IPS-NIHi7 (cell line): ENCODE measurements at regions not wholly inside any gene's neighbourhood (a gene's known extent, or its start where the extent isn't known, plus 50 kb on each side); places are given as distances from the start of the nearest gene placed in this dataset.

Source experiments
- DNase-seq: peaks from one replicate; pipeline ENCODE4 v3.0.0; 2012; ENCODE audit warnings: mixed read lengths; ENCODE audit errors: extremely low spot score

DNA sequence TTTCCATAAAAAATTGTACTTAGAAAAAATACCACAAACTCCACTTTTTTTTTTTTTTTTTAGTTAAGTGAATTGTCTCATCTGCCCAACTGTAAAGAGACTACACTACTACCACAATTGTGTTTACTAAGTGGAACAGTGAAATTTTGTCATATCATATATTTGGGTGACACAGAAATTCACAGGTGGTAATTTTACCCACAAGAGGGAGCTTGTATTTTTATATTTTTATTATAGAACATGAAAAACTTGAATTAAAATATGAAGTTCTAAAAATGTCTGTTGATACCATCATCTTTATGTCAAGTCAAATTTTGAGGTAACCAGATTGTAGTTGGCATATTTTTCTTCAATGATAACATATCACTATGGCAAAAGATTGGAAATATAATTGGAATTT is 329.4 kb upstream of the SOX5 start:
- DNase-seq: no peak

DNA sequence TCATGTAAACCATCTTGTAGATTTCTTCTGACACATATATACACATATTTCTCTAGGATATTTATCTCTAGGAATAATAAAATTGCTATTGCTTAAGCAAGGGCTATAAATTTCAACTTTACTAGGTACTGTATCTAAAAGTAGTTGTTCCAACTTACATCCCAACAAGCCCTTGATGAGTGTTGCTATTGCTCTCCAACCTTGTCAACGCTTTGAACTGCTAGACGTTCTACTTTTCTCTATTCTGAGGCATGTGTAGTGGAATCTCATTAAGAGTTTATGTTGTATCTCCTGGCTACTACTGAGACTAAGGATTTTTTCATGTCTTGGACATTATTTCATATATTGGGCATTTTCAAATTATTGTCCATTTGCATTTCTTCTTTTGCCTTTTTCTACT is 321.5 kb upstream of the SOX5 start:
- DNase-seq: no peak

GRCh38 chr12:24270464-24270863 is 321.0 kb upstream of the SOX5 start:
- no peak for DNase-seq

GRCh38 chr12:24268663-24269186 is 319.3 kb upstream of the SOX5 start:
- DNase-seq: no peak

DNA sequence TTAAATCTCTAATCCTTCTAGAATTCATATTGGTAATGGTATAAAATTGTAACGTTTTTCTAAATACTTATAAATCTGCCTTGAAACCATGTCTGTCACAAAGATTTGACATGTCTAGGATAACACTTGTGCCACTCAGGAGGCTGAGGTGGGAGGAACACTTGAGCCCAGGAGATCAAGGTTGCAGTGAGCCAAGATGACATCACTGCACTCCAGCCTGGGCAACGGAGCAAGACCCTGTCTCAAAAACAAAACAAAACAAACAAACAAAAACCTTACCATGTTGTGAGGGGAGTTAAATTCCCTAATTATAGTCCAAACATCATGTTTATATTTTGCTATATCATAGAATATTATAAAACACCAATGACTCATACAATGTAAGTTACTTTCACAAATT is 317.5 kb upstream of the SOX5 start:
- DNase-seq: no peak

GRCh38 chr12:24256684-24257083 is 307.2 kb upstream of the SOX5 start:
- peak; percentile 20 for DNase-seq

DNA sequence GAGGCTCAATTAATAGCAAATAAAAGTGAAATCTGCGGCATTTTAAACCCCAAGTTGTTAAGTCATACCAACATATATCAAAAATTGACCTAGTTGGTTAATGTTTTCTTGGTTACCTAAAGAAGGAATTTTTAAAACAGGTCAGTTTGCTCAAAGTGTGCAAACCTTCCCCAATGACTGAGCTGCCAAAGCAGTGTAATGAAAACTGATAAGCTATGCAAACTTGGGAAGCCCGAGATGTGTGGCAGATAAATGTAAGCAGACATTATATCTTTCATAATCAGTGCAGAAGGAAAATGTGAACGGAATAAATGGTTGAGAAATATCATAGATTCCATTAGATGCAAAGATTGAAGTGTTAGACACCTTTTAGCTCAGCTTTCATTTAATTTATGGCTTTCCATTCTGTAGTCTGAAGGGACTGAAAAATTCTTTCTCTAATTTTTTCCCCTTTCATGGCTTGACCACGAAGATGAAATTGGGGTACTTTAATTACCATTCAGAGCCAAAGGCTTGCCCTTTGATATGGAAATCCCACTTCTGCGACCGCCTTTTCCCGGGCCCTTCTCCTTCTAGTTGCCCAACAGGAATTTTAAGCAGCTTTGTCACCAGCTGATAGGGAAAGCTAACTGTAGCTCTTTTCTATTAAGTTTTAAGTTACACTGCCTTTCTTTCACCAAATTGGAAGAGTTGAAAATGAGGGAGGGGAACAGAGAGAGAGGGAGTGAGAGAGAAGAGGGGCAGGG is 306.6 kb upstream of the SOX5 start:
- no peak for DNase-seq

- DNase-seq: no peak
Measured at GRCh38 chr12:24252602-24253001, 303.1 kb upstream of the SOX5 start.

DNA sequence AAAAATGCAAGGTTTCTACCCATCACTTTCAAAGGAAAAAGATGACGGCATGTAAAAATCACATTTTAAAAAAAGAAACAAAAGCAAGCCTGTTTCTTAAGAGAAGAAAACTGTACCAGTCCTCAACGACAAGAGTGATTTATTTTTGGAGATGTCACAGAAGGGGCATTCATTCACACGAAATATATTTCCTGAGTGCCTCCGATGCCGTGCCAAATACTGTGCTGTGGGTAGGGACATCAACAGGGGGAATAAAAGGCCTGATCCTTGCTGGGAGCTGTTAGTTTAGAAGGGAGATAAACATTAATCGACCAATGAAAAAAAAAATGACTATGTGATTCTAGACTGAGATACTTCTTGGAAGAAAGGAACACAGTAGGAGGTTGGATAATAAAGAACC is 297.5 kb upstream of the SOX5 start:
- no peak for DNase-seq

DNA sequence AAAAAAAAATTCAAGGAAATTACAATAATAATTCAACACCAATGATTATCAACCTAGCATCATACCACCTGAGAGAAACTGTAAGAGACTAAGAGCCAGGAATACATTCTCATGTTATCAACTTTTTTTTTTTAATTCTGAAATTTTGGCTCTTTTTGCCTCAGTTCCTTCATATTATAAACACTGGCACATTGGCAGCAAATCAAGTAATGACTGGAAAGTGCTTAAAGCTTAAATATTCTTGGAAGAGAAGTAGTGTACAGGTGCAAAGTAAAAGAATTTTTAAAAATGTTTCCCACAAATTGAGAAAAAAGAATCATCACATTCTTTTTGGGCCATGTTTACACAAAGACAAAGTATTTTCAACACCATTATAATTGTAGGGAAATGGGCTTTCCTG is 296.9 kb upstream of the SOX5 start:
- no peak for DNase-seq

GRCh38 chr12:24244801-24245200 is 295.3 kb upstream of the SOX5 start:
- DNase-seq: no peak

DNA sequence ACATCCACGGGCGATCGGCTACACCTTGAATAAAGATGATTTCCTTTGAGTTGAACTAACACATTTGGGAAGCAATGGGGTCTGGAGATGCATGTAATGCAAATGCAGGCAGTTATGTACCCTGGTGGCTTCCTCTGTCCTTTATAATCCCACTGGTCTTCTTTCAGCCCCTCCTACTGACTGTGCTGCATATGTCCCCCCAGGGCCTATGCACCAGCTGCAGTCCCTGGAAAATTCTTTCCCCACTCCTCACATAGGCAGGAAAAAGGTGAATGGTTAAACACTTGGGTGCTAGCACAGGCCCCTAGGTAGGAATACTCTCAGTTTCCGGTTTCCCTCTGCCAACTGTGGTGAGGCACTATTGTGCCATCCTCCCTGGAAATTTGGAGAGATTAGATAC is 294.8 kb upstream of the SOX5 start:
- no peak for DNase-seq

GRCh38 chr12:24240707-24241106 is 291.2 kb upstream of the SOX5 start:
- DNase-seq: no peak

GRCh38 chr12:24233519-24234246 is 284.2 kb upstream of the SOX5 start:
- DNase-seq: no peak

DNA sequence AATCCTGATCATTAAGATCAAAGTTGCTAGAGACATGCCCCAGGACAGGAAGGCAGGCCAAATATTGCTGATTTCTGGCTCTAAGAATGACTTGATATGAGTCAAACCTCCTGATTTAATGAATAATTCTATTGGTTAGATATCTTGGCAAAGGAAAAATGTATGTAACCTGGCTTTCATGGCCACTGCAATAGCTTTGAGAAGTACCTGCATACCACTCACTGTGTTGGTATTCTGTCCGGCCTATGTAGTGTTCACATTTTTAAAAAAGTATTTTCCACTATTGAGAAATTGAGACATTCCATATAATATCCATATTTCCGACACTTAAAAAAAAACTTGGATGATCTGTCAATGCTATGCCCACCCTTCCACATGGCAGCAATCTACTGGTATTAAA is 283.1 kb upstream of the SOX5 start:
- DNase-seq: no peak

- DNase-seq: no peak
Measured at GRCh38 chr12:24231298-24231697, 281.8 kb upstream of the SOX5 start.

- peak; percentile 41 for DNase-seq
Measured at GRCh38 chr12:24230061-24230701, 280.7 kb upstream of the SOX5 start.

DNA sequence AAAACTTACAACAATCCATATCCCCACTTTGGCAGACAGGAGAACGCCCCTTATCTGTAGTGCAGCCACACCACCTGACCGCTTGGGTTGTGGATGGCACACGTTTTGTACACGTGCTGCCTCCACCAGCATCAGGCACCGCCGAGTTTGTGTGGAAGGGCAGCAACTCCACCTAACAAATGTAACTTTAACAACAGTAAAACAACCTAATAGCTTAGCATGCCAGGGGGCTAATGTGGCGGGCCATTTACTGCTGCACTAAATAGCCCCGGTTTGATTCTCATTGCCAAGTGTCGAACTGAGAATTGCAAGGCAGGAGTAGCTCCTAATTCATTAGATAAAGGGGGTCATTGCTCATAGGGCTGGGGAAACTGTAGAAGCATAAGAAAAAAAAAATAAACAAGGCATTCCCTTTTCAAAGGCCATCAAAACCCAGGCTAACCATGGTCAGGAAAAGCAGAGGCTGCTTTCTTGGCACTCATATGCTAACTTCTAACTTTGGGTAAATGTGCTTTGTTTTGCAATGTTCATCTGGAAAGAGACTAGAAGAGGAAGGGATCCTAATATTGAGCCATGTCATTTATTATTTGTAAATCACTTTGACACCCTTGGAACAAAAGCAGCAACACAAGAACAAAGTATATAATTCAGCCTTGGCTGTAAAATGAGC is 279.7 kb upstream of the SOX5 start:
- DNase-seq: no peak

DNA sequence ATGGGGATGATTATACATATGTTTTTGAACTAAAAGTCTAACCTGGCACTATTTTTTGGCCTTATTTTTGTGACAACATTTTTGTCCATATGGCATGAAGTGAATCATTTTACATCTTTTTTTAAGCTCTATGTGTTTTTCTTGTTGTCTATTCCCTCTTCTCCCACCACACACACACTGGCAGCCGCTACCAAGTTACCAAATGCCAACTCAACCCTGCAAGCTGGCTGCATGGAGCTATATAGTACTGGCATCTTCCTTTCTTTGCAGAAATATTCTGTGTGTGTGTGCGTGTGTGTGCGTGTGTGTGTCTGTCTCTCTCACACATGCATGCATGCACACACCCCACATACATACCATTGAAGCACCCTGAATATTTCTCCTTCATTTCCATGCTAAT is 278.9 kb upstream of the SOX5 start:
- no peak for DNase-seq

DNA sequence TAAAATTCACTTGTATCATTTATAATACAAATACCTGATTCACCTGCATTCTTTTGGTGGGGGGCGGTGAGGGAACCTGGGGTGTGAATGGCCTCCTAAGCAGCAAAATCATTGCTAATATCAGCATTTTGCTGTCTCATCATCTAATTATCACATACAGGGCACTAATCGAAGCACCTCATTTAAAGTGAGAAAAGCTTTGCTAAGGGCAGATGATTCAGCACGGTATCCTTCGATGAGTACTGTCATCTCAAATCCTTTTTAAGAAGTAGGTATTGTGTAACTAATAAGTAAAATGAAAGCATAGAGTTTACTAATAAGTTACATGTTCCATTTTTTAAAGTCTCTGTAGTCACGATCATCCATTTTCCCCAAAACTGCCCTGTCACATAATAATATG is 278.1 kb upstream of the SOX5 start:
- DNase-seq: no peak

DNA sequence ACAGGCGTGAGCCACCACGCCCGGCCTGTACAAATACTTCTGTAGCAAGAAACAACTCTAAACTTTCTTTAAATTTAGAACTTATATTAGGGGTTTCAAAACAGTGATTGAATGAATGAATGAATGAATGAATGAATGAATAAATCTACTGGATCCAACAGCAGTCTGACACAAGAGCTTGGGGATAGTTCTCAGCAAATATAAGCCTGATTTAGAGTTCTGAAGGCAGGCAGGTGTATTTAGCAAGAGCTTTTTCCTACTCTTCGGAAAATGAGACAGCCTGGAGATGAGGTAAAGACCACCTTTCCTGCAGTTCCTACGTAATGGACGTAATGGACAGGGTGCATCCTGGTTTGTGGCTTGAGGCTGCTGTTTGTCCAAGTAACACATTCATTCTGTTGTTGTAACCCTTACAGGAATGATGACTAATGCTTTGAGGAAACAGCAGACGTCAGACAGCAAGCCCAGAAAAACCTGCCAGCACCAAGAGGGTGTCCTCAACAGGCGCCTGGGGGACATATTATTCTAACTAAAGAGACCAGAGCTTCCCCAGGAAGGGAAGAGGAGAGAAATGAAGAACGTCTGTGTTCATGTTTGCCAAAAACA is 277.4 kb upstream of the SOX5 start:
- DNase-seq: no peak

GRCh38 chr12:24224401-24224800 is 274.9 kb upstream of the SOX5 start:
- no peak for DNase-seq
